ENCODE measurements at regions not wholly inside any gene's neighbourhood (a gene's known extent, or its start where the extent isn't known, plus 50 kb on each side); places are given as distances from the start of the nearest gene placed in this dataset.

DNA sequence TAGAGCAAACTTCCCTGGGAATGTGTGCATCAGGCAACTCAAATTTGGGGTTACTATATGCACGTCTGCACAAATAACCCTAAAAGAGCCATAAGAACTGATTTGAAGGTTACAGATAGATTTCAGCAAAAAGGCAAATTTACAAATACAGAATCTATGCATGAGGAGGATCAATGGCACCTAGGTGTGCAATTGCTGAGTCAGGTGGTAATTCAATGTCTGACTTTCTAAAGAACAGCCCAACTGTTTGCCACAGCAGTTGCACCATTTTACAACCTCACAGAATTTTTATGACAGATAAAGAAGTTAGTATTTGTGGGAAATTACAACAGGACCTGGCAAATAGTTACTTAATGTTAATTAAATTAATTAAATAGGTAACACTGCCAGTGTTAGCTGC is 405.5 kb downstream of the TMEM114 start:
- H3K4me1 Mint-ChIP-seq = no peaks in the 10 kb centered on the region
- H3K27me3 Mint-ChIP-seq = peaks cover 2% of the 10 kb centered on the region
- DNase-seq (no peak), ATAC-seq (no peak)
- peaks cover 8% of the 10 kb centered on the region for H3K9me3 Mint-ChIP-seq
- no peak overlapping the region for H3K27ac Mint-ChIP-seq
- H3K36me3 Mint-ChIP-seq (ENCODE audit: low read depth) = no peaks in the 10 kb centered on the region
- H3K4me3 Mint-ChIP-seq = no peak overlapping the region

DNA sequence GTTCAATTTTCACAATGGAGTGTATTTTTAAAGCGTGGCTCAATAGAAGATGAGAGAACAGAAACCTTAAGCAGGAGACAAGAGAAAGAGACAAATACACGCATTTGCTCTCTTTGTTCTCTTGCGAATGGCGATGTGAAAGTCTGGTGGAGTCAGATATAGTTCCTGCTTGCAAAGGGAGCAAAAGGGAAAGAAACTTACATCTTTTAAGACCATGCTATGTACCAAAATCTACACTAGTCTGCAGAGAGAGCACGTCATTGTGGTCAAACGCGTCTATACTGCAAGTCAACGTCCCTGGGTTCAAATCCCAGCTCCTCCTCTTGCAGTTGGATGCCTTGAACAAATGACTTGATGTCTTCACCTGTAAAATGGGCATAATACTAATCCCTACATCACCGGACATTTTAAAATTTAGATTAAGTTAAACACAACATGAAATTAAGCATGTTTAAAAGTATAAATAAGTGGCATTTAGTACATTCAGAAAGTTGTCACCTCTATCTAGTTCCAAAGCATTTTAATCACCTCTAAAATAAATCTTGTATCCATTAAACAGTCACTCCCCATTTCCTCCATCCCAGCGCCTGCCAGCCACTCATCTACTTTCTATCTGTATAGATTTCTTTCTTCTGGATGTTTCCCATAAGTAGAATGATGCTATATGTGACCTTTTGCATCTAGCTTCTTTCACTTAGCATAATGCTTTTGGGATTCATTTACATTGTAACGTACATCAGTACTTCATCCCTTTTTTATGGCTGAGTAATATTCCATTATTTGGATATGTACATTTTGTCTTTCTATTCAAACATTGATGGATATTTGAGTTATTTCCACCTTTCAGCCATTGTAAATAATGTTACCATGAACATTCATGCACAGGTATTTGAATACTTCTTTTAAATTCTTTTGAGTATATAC is 406.9 kb downstream of the TMEM114 start:
- no peaks in the 10 kb centered on the region for H3K4me1 Mint-ChIP-seq
- ATAC-seq (no peak), DNase-seq (no peak)
- H3K27me3 Mint-ChIP-seq = peaks cover 2% of the 10 kb centered on the region
- H3K36me3 Mint-ChIP-seq (ENCODE audit: low read depth) = no peaks in the 10 kb centered on the region
- peaks cover 8% of the 10 kb centered on the region for H3K9me3 Mint-ChIP-seq
- H3K27ac Mint-ChIP-seq = no peak overlapping the region
- no peak overlapping the region for H3K4me3 Mint-ChIP-seq

DNA sequence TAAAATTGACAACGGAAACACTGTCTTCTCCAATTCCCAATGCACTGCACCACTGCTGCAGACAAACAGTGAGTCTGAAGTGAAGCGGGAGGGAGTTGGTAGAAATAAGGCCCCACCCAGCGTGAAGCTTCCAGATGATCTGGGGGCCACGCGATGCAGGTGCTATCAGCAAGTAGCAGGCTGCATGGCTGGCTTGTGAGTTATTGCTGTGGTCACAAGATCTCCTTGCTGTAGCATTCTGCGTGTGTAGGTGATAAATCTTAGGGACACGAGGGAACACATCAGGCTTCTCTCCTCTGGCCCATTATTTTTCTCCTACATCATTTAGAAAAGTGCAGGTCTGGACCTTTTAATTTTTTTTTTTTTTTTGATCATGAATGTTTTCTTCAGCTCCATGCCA is 407.6 kb downstream of the TMEM114 start:
- Mint-ChIP-seq H3K27ac (no peak overlapping the region), H3K9me3 (peaks cover 8% of the 10 kb centered on the region), H3K4me1 (no peaks in the 10 kb centered on the region), H3K4me3 (no peak overlapping the region), H3K27me3 (peaks cover 2% of the 10 kb centered on the region), H3K36me3 (ENCODE audit: low read depth) (no peaks in the 10 kb centered on the region)
- DNase-seq (no peak), ATAC-seq (no peak)

DNA sequence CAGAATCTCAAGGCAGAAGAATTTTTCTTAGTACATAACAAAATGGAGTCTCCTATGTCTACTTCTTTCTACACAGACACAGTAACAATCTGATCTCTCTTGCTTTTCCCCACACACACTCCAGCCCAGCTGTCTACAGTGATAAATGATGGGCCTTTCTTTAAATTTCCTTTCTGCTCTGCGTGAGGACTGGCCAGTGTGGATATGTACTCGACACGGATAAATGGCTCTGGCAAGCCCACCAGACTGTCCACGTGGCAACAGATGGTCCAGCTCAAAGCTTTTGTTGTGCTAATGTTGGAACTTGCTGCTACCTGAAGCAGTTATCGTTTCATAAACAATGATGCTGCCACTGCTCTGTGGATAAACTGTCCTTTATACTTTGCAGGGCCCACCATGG is 410.7 kb downstream of the TMEM114 start:
- H3K4me1 Mint-ChIP-seq = no peaks in the 10 kb centered on the region
- H3K27ac Mint-ChIP-seq = no peak overlapping the region
- H3K9me3 Mint-ChIP-seq = peaks cover 4% of the 10 kb centered on the region
- no peak for ATAC-seq
- DNase-seq = no peak
- no peaks in the 10 kb centered on the region for H3K36me3 Mint-ChIP-seq (ENCODE audit: low read depth)
- H3K4me3 Mint-ChIP-seq = no peak overlapping the region
- peaks cover 2% of the 10 kb centered on the region for H3K27me3 Mint-ChIP-seq

DNA sequence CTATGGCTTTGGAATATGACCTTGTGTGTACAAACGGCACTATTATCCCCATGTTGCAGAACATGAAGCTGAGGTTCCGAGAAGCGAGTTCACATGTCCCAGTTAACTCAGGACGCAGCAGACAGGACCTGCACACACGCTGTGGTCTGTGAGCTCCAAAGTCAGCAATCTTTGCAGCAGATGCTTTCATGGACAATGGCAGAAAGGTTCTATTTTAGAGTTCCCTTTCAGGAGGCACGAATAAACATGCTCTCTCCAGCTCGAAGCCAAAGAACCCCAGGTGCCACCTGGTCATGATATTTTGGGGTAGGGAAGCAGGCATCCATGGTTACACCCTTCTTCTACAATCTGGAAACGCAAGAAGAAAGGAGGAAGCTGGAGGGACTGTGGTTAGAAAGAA is 412.0 kb downstream of the TMEM114 start:
- H3K4me3 Mint-ChIP-seq = no peak overlapping the region
- H3K9me3 Mint-ChIP-seq = no peaks in the 10 kb centered on the region
- no peak for ATAC-seq
- no peak overlapping the region for H3K27ac Mint-ChIP-seq
- H3K36me3 Mint-ChIP-seq (ENCODE audit: low read depth) = no peaks in the 10 kb centered on the region
- H3K27me3 Mint-ChIP-seq = peaks cover 2% of the 10 kb centered on the region
- DNase-seq = no peak
- H3K4me1 Mint-ChIP-seq = no peaks in the 10 kb centered on the region

DNA sequence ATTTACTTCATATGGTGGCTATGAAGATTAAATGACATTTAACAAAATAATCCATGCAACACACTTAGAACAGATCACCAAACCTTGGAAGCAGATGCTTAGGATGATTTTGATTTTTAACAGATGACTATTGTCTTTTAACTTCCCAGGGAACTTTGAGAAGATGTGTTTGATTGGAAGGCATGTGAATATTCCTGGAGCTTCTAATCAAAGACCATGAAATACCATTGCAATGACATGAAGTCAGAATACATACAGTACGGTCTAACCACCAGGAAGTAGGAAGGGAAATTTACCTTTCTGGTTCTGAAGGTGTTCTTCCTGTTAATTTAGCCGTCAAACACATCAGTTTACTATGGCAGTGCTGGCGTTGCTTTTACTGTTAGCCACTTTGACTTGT is 414.9 kb downstream of the TMEM114 start:
- no peak for ATAC-seq
- Mint-ChIP-seq H3K36me3 (ENCODE audit: low read depth) (no peaks in the 10 kb centered on the region), H3K9me3 (peaks cover 7% of the 10 kb centered on the region), H3K4me1 (no peaks in the 10 kb centered on the region), H3K4me3 (no peak overlapping the region), H3K27me3 (peaks cover 2% of the 10 kb centered on the region), H3K27ac (no peak overlapping the region)
- no peak for DNase-seq

DNA sequence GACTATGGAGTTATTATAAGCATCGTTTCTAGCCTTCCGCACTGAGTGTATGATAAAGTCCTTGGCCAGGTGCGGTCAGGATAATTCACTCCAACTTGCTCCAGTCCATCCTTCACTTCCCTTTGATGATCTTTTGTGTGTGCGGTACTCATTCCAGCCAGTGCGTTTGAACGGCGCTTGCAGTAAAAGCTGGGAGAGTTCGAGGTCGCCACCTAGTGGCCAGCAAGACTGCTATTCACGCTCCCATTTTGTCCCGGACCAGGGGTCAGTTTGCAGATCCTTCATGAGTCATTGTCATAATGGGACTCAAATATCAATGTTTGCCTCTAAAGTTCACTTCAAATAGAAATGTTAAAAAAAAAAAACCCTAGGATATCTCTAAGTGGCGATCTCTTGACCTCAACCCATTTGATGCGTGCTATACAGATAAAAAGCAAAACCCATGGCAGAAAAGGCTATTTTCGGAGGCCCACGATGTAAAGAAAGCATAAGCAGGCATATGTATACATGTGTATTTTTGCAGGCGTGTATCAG is 417.1 kb downstream of the TMEM114 start:
- peak; percentile 37 for DNase-seq
- ATAC-seq = no peak
- no peak overlapping the region for H3K27ac Mint-ChIP-seq
- H3K27me3 Mint-ChIP-seq = peaks cover 2% of the 10 kb centered on the region
- peaks cover 7% of the 10 kb centered on the region for H3K9me3 Mint-ChIP-seq
- no peaks in the 10 kb centered on the region for H3K36me3 Mint-ChIP-seq (ENCODE audit: low read depth)
- no peaks in the 10 kb centered on the region for H3K4me1 Mint-ChIP-seq
- H3K4me3 Mint-ChIP-seq = no peak overlapping the region

DNA sequence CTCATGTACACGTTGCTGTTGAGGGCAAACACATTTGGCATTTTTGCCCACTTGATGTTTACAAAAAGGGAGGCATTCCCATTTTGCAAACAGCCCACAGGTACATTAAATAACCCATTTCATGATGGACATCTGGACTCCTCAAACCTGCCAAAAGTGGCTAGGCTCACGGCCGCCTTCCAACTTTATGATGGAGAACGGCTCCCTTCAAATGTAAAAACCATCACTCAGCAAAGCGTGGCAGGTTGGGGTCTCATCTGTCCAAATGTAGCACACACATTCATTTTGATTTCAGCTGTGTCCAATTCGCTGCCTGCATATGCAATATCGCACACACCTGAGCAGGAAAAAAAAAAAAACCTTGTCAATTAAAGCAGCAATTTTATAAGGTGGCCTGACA is 417.8 kb downstream of the TMEM114 start:
- Mint-ChIP-seq H3K27ac (no peak overlapping the region), H3K4me1 (no peaks in the 10 kb centered on the region), H3K27me3 (peaks cover 2% of the 10 kb centered on the region), H3K9me3 (peaks cover 7% of the 10 kb centered on the region), H3K36me3 (ENCODE audit: low read depth) (no peaks in the 10 kb centered on the region), H3K4me3 (no peak overlapping the region)
- ATAC-seq = no peak
- no peak for DNase-seq

DNA sequence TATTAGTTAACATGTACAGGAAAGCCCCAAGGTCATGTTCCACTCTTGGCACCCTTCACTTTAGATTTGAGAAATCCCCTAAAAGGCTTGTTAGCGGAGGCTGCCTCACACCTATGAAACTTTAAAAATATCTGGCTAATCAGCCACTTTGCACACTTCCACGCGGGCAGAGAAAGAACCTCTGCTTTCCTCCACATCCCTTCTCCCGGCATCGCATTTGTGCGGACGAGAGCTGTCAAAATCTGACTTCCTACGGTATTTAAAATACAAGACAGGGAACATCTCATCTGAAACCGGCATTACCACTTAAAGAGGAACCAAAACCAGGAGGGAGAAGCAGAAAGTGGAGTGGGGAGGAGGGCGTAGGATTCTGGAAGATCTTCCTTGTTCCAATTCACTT is 422.3 kb downstream of the TMEM114 start:
- no peaks in the 10 kb centered on the region for H3K36me3 Mint-ChIP-seq (ENCODE audit: low read depth)
- no peak overlapping the region for H3K27ac Mint-ChIP-seq

DNA sequence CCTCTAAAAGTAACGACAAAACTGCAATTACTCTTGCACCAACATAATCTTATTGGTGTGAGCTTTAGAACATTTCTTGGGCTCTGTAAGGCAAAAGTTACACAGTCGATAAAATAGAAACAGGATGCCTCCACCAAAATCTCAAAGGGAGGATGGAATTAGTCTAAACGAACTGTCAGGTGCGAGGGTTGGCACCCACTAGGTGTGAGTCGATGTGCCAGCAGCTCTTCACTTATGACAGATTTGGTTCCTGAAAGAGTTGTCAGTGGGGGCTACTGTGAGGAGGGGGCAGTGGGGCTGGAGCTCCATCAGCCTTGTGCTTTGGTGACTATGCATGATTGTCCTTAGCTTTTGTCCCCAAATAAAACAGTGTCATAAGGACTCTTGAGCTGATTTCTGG is 422.9 kb downstream of the TMEM114 start:
- Mint-ChIP-seq H3K27ac (no peak overlapping the region), H3K4me3 (no peak overlapping the region), H3K9me3 (peaks cover 15% of the 10 kb centered on the region), H3K27me3 (peaks cover 2% of the 10 kb centered on the region), H3K36me3 (ENCODE audit: low read depth) (no peaks in the 10 kb centered on the region), H3K4me1 (no peaks in the 10 kb centered on the region)
- ATAC-seq (no peak), DNase-seq (no peak)

More for the DNA sequence above, 422.3 kb downstream of the TMEM114 start:
- ATAC-seq (no peak), DNase-seq (no peak)
- peaks cover 2% of the 10 kb centered on the region for H3K27me3 Mint-ChIP-seq
- no peaks in the 10 kb centered on the region for H3K4me1 Mint-ChIP-seq
- H3K9me3 Mint-ChIP-seq = peaks cover 11% of the 10 kb centered on the region
- H3K4me3 Mint-ChIP-seq = no peak overlapping the region

DNA sequence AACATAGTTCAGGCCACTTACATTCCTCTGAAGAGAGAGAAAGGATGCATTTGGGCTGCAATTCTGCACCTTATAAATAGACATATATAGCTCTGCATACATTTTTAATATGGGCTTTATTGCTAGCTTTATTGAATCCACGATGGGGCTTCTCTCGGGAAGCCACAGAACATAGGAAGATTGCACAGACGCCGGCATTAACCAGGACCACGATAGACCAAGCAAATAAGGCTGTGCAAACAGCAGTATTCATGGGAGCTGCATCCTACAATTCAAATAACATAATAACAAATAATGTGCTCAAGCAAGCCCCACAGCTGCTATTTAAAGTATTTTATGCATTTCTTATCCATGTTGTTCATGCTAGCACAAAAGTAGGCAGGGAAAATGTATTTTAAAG is 432.3 kb downstream of the TMEM114 start:
- H3K27ac Mint-ChIP-seq = no peak overlapping the region
- no peak overlapping the region for H3K4me3 Mint-ChIP-seq
- H3K36me3 Mint-ChIP-seq (ENCODE audit: low read depth) = no peaks in the 10 kb centered on the region
- H3K4me1 Mint-ChIP-seq = no peaks in the 10 kb centered on the region
- H3K27me3 Mint-ChIP-seq = no peaks in the 10 kb centered on the region
- DNase-seq (no peak), ATAC-seq (no peak)
- peaks cover 4% of the 10 kb centered on the region for H3K9me3 Mint-ChIP-seq

DNA sequence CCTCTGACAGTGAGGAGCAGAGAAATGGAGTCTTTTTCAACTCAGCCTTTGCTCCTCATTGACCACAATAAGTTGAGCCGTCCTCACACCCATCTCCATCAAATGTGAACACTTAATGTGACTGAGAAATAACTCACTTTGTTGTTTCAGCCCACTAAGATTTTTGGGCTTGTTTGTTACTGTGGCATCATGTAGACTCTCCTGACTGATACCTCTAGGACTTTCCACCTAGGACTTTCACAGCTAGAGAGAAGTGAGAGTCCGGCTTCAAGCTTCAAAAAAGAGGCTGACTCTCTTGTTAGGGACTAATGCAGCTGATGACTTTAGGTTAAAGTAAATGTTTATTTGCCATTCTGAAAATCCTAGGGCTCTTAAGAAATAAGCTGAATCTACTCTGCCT is 435.0 kb downstream of the TMEM114 start:
- Mint-ChIP-seq H3K36me3 (ENCODE audit: low read depth) (no peaks in the 10 kb centered on the region), H3K27ac (no peak overlapping the region), H3K4me1 (no peaks in the 10 kb centered on the region), H3K27me3 (no peaks in the 10 kb centered on the region), H3K9me3 (peaks cover 4% of the 10 kb centered on the region), H3K4me3 (no peak overlapping the region)
- no peak for DNase-seq
- ATAC-seq = no peak

DNA sequence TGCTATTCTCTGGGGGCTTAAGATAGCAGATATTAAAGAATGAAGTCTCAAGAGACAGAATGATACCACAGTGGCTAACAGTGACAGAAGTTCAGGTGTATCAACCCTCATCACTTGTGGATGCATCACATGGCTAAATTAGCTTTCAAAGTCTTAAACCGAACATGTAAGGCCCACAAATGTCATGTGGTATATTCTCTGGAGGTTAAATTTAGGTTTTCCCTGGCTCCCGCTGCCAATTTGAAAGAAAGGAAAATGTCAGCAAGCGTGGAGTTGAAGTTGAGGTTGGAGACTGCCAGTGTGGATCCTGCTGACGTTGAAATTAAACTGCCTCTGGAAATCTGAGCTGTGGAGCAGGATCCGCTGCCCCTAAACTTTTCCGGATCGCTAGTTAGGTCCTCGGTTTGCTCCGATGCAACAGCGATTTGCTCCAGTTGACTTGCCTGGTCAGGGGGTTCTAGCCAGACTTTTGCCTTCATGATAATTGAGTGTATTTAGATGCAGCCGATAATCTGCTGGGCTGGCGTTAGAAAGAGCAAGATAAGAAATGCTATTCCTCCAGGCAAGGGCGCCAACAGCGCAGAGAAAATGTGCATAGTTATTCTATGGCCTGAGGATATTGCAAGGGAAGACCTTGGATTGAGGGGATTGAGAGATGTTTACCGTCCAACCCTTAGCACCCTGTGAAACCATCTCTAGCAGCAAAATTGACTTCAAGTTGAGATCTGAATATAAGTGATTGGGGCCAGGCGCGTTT is 443.9 kb downstream of the TMEM114 start:
- peaks cover 12% of the 10 kb centered on the region for H3K9me3 Mint-ChIP-seq
- H3K36me3 Mint-ChIP-seq (ENCODE audit: low read depth) = no peaks in the 10 kb centered on the region
- no peak for ATAC-seq
- no peaks in the 10 kb centered on the region for H3K27me3 Mint-ChIP-seq
- no peak overlapping the region for H3K27ac Mint-ChIP-seq
- H3K4me1 Mint-ChIP-seq = no peaks in the 10 kb centered on the region
- no peak overlapping the region for H3K4me3 Mint-ChIP-seq
- no peak for DNase-seq

DNA sequence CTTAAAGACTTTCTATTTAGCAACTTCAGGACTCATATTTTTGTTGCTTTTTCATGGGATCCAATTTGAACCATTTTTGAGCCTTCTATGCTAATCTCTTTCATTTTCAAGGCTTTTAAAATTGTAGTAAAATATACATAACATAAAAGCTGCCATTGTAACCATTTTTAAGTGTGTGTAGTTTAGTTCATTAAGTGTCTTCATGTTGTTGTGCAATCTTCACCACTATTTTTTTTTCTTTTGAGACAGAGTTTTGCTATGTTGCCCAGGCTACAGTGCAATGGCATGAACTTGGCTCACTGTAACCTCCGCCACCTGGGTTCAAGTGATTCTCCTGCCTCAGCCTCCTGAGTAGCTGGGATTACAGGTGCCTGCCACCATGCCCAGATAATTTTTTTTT is 451.6 kb downstream of the TMEM114 start:
- DNase-seq (no peak), ATAC-seq (no peak)
- Mint-ChIP-seq H3K27ac (no peak overlapping the region), H3K9me3 (peaks cover 10% of the 10 kb centered on the region), H3K27me3 (no peaks in the 10 kb centered on the region), H3K36me3 (ENCODE audit: low read depth) (no peaks in the 10 kb centered on the region), H3K4me3 (no peak overlapping the region), H3K4me1 (no peaks in the 10 kb centered on the region)

DNA sequence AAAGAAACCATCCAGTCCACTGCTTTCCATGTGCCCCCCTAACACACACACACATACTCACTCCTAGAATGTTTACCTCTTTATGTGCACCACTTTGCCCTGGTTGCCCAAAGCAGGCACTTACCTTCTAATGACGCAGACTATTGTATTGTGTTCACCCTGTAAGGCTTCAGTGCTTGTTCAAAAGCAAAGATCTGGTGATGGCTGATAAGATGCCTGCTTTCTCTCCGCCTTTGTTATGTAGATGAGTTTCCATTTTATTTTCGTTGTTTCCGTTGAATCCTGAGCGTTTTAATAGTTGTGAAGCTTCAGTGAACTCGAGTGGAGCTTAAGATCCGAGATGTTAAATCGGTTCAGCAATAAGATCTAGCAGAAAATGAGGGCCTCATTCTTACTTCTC is 452.7 kb downstream of the TMEM114 start:
- Mint-ChIP-seq H3K27ac (no peak overlapping the region), H3K4me3 (no peak overlapping the region)

More for the DNA sequence above, 452.7 kb downstream of the TMEM114 start:
- Mint-ChIP-seq H3K27me3 (no peaks in the 10 kb centered on the region), H3K4me1 (no peaks in the 10 kb centered on the region), H3K9me3 (peaks cover 10% of the 10 kb centered on the region), H3K36me3 (ENCODE audit: low read depth) (no peaks in the 10 kb centered on the region)
- DNase-seq (no peak), ATAC-seq (no peak)

Data from activated naive CD8-positive, alpha-beta T cell treated with anti-CD3 and anti-CD28 coated beads, Interleukin-2, amount 50 U/mL, for 24 hours (primary cell).